ENCODE measurements at regions not wholly inside any gene's neighbourhood (a gene's known extent, or its start where the extent isn't known, plus 50 kb on each side); places are given as distances from the start of the nearest gene placed in this dataset.

- Histone ChIP-seq H3K9ac (ENCODE audit: low read depth, low read length, poor library complexity, severe bottlenecking) (no peak overlapping the region), H3K4me1 (ENCODE audit: insufficient read depth, low read length, poor library complexity, severe bottlenecking) (no peaks in the 10 kb centered on the region), H3K9me2 (replicated peaks; ENCODE audit: low read depth, low read length) (no peaks in the 10 kb centered on the region), H3F3A (ENCODE audit: low read depth) (no peaks in the 10 kb centered on the region), H3K36me3 (ENCODE audit: insufficient read depth, low read length) (no peaks in the 10 kb centered on the region), H3K4me2 (ENCODE audit: low read depth, low read length, poor library complexity, severe bottlenecking) (no peak overlapping the region), H3K4me3 (ENCODE audit: low read length, poor library complexity, severe bottlenecking) (no peak overlapping the region), H3K27me3 (ENCODE audit: insufficient read depth, low read length, poor library complexity, severe bottlenecking) (no peaks in the 10 kb centered on the region), H3K79me2 (ENCODE audit: insufficient read depth, low read length) (no peaks in the 10 kb centered on the region), H2AFZ (ENCODE audit: low read length) (no peak overlapping the region), H3K9me3 (ENCODE audit: insufficient read depth, low read depth, low read length) (no peaks in the 10 kb centered on the region; the same call in 1 of the 2 replicates), H4K20me1 (ENCODE audit: insufficient read depth, low read length, poor library complexity, severe bottlenecking) (no peaks in the 10 kb centered on the region)
- no peak for TF ChIP-seq EZH2phosphoT487 (IDR thresholded peaks at IDR 0.05; ENCODE audit: borderline replicate concordance)
- no peak for TF ChIP-seq CTCF (conservative IDR thresholded peaks at IDR 0.05; ENCODE audit: low read length)
Observed at GRCh38 chr20:48311956-48312355, 515.8 kb downstream of the PREX1 start.

- Histone ChIP-seq H2AFZ (ENCODE audit: low read length) (no peak overlapping the region), H3K9me2 (replicated peaks; ENCODE audit: low read depth, low read length) (no peaks in the 10 kb centered on the region), H3K9me3 (ENCODE audit: insufficient read depth, low read depth, low read length) (no peaks in the 10 kb centered on the region; the same call in 1 of the 2 replicates), H3K36me3 (ENCODE audit: insufficient read depth, low read length) (no peaks in the 10 kb centered on the region), H3K4me1 (ENCODE audit: insufficient read depth, low read length, poor library complexity, severe bottlenecking) (no peaks in the 10 kb centered on the region), H3F3A (ENCODE audit: low read depth) (no peaks in the 10 kb centered on the region), H4K20me1 (ENCODE audit: insufficient read depth, low read length, poor library complexity, severe bottlenecking) (no peaks in the 10 kb centered on the region), H3K4me2 (ENCODE audit: low read depth, low read length, poor library complexity, severe bottlenecking) (no peak overlapping the region), H3K27me3 (ENCODE audit: insufficient read depth, low read length, poor library complexity, severe bottlenecking) (no peaks in the 10 kb centered on the region), H3K79me2 (ENCODE audit: insufficient read depth, low read length) (no peaks in the 10 kb centered on the region), H3K4me3 (ENCODE audit: low read length, poor library complexity, severe bottlenecking) (no peak overlapping the region), H3K9ac (ENCODE audit: low read depth, low read length, poor library complexity, severe bottlenecking) (no peak overlapping the region)
- TF ChIP-seq CTCF (conservative IDR thresholded peaks at IDR 0.05; ENCODE audit: low read length), result no peak
- no peak for TF ChIP-seq EZH2phosphoT487 (IDR thresholded peaks at IDR 0.05; ENCODE audit: borderline replicate concordance)
Observed at GRCh38 chr20:48310305-48310704, 517.5 kb downstream of the PREX1 start.

GRCh38 chr20:48309293-48309692 lies 518.5 kb downstream of the PREX1 start:
- no peaks in the 10 kb centered on the region for H3K36me3 ChIP-seq (ENCODE audit: insufficient read depth, low read length)
- H2AFZ ChIP-seq (ENCODE audit: low read length), result no peak overlapping the region
- no peaks in the 10 kb centered on the region for H4K20me1 ChIP-seq (ENCODE audit: insufficient read depth, low read length, poor library complexity, severe bottlenecking)
- no peaks in the 10 kb centered on the region for H3F3A ChIP-seq (ENCODE audit: low read depth)
- TF ChIP-seq CTCF (conservative IDR thresholded peaks at IDR 0.05; ENCODE audit: low read length) (no peak), EZH2phosphoT487 (IDR thresholded peaks at IDR 0.05; ENCODE audit: borderline replicate concordance) (no peak)
- no peak overlapping the region for H3K9ac ChIP-seq (ENCODE audit: low read depth, low read length, poor library complexity, severe bottlenecking)
- no peak overlapping the region for H3K4me3 ChIP-seq (ENCODE audit: low read length, poor library complexity, severe bottlenecking)
- no peaks in the 10 kb centered on the region for H3K9me3 ChIP-seq (ENCODE audit: insufficient read depth, low read depth, low read length)
- H3K79me2 ChIP-seq (ENCODE audit: insufficient read depth, low read length), result no peaks in the 10 kb centered on the region
- H3K4me2 ChIP-seq (ENCODE audit: low read depth, low read length, poor library complexity, severe bottlenecking), result no peak overlapping the region
- no peaks in the 10 kb centered on the region for H3K4me1 ChIP-seq (ENCODE audit: insufficient read depth, low read length, poor library complexity, severe bottlenecking)
- H3K9me2 ChIP-seq (replicated peaks; ENCODE audit: low read depth, low read length), result no peaks in the 10 kb centered on the region
- H3K27me3 ChIP-seq (ENCODE audit: insufficient read depth, low read length, poor library complexity, severe bottlenecking), result no peaks in the 10 kb centered on the region
